Neural cell (in vitro differentiated cells): ENCODE measurements at regions not wholly inside any gene's neighbourhood (a gene's known extent, or its start where the extent isn't known, plus 50 kb on each side); places are given as distances from the start of the nearest gene placed in this dataset.

Experiments
- CTCF ChIP-seq: fragments of 450-650 bp; IDR thresholded peaks from 2 replicates; pipeline ENCODE4 v1.5.1; 2014; ENCODE audit warnings: antibody characterized with exemption, mild to moderate bottlenecking, moderate library complexity; ENCODE audit not compliant: poor library complexity, severe bottlenecking
- EP300 ChIP-seq: fragments of 450-650 bp; conservative IDR thresholded peaks from 2 replicates; pipeline ENCODE4 v1.6.1; 2014; ENCODE audit warnings: antibody characterized with exemption, mild to moderate bottlenecking, moderate library complexity; ENCODE audit not compliant: poor library complexity, severe bottlenecking
- MXI1 ChIP-seq: fragments of 450-650 bp; conservative IDR thresholded peaks from 2 replicates; pipeline ENCODE4 v1.6.1; 2014; ENCODE audit warnings: antibody characterized with exemption, mild to moderate bottlenecking; ENCODE audit not compliant: poor library complexity, severe bottlenecking
- POLR2AphosphoS5 ChIP-seq: IDR thresholded peaks from 2 replicates; pipeline ENCODE4 v1.6.1; 2012

- TF ChIP-seq EP300 (no peak), CTCF (no peak), MXI1 (no peak), POLR2AphosphoS5 (no peak)
These were observed 417.8 kb downstream of the RPL10L start for GRCh38 chr14:46233786-46234185.
